ENCODE measurements at regions not wholly inside any gene's neighbourhood (a gene's known extent, or its start where the extent isn't known, plus 50 kb on each side); places are given as distances from the start of the nearest gene placed in this dataset.

- DNase-seq: no peak
- Histone ChIP-seq H3K27ac (peak overlapping the region in 2 of 10 donors; percentile 48 to 88), H3K4me1 (peaks cover 0 to 47% (median 0%) of the 10 kb centered on the region in 9 donors), H3K9me3 (no peaks in the 10 kb centered on the region), H3K27me3 (no peaks in the 10 kb centered on the region), H3K4me3 (peak overlapping the region in 1 of 10 donors; percentile 40), H3K36me3 (no peaks in the 10 kb centered on the region)
- intact Hi-C loops (cut with DNase I): no loop called here
- TF ChIP-seq CTCF (IDR thresholded peaks at IDR 0.05): no peak
- ATAC-seq: peak in 4 of 8 donors; percentile 26 to 55 (median 36)
- 65 to 66% methylated on average over 21 of the region's 21 CpGs for WGBS, 2 donors
Observed at GRCh38 chr10:3668276-3668965, 116.6 kb downstream of the KLF6 start.

- H3K27me3 ChIP-seq: no peaks in the 10 kb centered on the region
- DNase-seq (no peak), ATAC-seq (no peak)
- H3K9me3 ChIP-seq: no peaks in the 10 kb centered on the region
- TF ChIP-seq CTCF (IDR thresholded peaks at IDR 0.05): no peak
- intact Hi-C loops (cut with DNase I): no loop called here
- 84 to 88% methylated on average over 14 of the region's 14 CpGs for WGBS, 2 donors
- H3K36me3 ChIP-seq: no peaks in the 10 kb centered on the region
- H3K4me1 ChIP-seq: peaks cover 0 to 44% (median 0%) of the 10 kb centered on the region in 9 donors
- peak overlapping the region in 1 of 10 donors; percentile 88 for H3K27ac ChIP-seq
- no peak overlapping the region for H3K4me3 ChIP-seq
Observed at GRCh38 chr10:3666525-3667302, 118.3 kb downstream of the KLF6 start.

- ATAC-seq (no peak), DNase-seq (no peak)
- H3K9me3 ChIP-seq: peaks cover 0 to 6% (median 0%) of the 10 kb centered on the region in 11 donors
- peaks cover 0 to 34% (median 0%) of the 10 kb centered on the region in 9 donors for H3K4me1 ChIP-seq
- no peaks in the 10 kb centered on the region for H3K27me3 ChIP-seq
- no peak for TF ChIP-seq CTCF (IDR thresholded peaks at IDR 0.05)
- H3K4me3 ChIP-seq: no peak overlapping the region
- H3K36me3 ChIP-seq: no peaks in the 10 kb centered on the region
- WGBS, 2 donors: 85 to 89% methylated on average over 15 of the region's 15 CpGs
- intact Hi-C loops (cut with DNase I): no loop called here
- H3K27ac ChIP-seq: no peak overlapping the region
Observed at GRCh38 chr10:3665316-3665908, 119.6 kb downstream of the KLF6 start.

- Histone ChIP-seq H3K9me3 (peaks cover 0 to 6% (median 0%) of the 10 kb centered on the region in 11 donors), H3K4me3 (no peak overlapping the region), H3K4me1 (peaks cover 0 to 17% (median 0%) of the 10 kb centered on the region in 9 donors), H3K27ac (no peak overlapping the region), H3K36me3 (no peaks in the 10 kb centered on the region), H3K27me3 (no peaks in the 10 kb centered on the region)
- DNase-seq (no peak), ATAC-seq (no peak)
- WGBS, 2 donors: 93 to 100% methylated on average over 2 of the region's 2 CpGs
- TF ChIP-seq CTCF (IDR thresholded peaks at IDR 0.05): no peak
- intact Hi-C loops (cut with DNase I): no loop called here
Observed at GRCh38 chr10:3662775-3663174, 122.2 kb downstream of the KLF6 start.
